Stimulated activated CD4-positive, alpha-beta T cell treated with anti-CD3 and anti-CD28 coated beads, TNF-alpha, amount 100 ng/mL, for 4 hours (primary cell): ENCODE measurements at regions not wholly inside any gene's neighbourhood (a gene's known extent, or its start where the extent isn't known, plus 50 kb on each side); places are given as distances from the start of the nearest gene placed in this dataset.

Experiments
- DNase-seq, 3 experiments: peaks; one replicate each; pipeline ENCODE4 v3.0.0-alpha.2; 2020; ENCODE audit warnings: low read depth in 3 of 3

GRCh38 chr6:14431385-14432330 lies 314.1 kb downstream of the CD83 start:
- no peak for DNase-seq

- no peak for DNase-seq
Measured at GRCh38 chr6:14434916-14435690, 317.5 kb downstream of the CD83 start.

GRCh38 chr6:14436592-14437132 lies 319.1 kb downstream of the CD83 start:
- DNase-seq = no peak

GRCh38 chr6:14439419-14439818 lies 321.8 kb downstream of the CD83 start:
- DNase-seq = no peak

GRCh38 chr6:14440215-14440910 lies 322.8 kb downstream of the CD83 start:
- no peak for DNase-seq

- no peak for DNase-seq
Measured at GRCh38 chr6:14440940-14441781, 323.6 kb downstream of the CD83 start.

GRCh38 chr6:14442242-14442641 lies 324.7 kb downstream of the CD83 start:
- no peak for DNase-seq

- no peak for DNase-seq
Measured at GRCh38 chr6:14443629-14444268, 326.2 kb downstream of the CD83 start.

- DNase-seq = no peak
Measured at GRCh38 chr6:14444295-14444972, 326.9 kb downstream of the CD83 start.

GRCh38 chr6:14447240-14447639 lies 329.7 kb downstream of the CD83 start:
- DNase-seq = no peak

GRCh38 chr6:14448246-14448645 lies 330.7 kb downstream of the CD83 start:
- DNase-seq = no peak

GRCh38 chr6:14450133-14450504 lies 332.5 kb downstream of the CD83 start:
- DNase-seq = no peak

- no peak for DNase-seq
Measured at GRCh38 chr6:14450578-14450977, 333.0 kb downstream of the CD83 start.

- DNase-seq = no peak
Measured at GRCh38 chr6:14451594-14452374, 334.2 kb downstream of the CD83 start.

- peak in 1 of 3 experiments; percentile 8 for DNase-seq
Measured at GRCh38 chr6:14452567-14453527, 335.3 kb downstream of the CD83 start.

- DNase-seq = no peak
Measured at GRCh38 chr6:14453712-14454472, 336.3 kb downstream of the CD83 start.

- peak in 2 of 3 experiments; percentile 15 to 18 for DNase-seq
Measured at GRCh38 chr6:14454473-14454775, 336.9 kb downstream of the CD83 start.
